Putamen (tissue), 1 donor: ENCODE measurements at regions not wholly inside any gene's neighbourhood (a gene's known extent, or its start where the extent isn't known, plus 50 kb on each side); places are given as distances from the start of the nearest gene placed in this dataset.

ENCODE experiments used
- DNase-seq: peaks from one replicate; pipeline ENCODE4 v3.0.0-alpha.2; 2016; ENCODE audit warnings: low spot score

DNA sequence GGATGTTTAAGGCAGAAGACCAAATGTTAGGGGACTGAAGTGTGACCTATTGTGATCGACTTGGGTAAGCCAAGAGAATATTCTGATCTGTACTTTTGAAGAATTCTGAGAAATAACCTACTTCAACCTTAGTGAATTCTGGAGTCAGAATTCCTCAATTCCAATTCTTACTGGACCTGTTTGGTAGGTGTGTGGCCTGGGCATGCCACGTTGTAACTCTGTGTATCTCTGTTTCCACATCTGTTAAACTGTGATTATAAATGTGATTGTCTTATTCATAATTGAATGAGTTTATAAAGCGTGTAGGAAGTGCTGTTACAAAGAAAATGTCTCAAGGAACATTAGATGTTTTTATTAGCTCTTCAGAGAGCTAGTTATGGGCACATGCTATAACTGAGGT is 64.5 kb downstream of the TUSC1 start:
- DNase-seq: no peak

DNA sequence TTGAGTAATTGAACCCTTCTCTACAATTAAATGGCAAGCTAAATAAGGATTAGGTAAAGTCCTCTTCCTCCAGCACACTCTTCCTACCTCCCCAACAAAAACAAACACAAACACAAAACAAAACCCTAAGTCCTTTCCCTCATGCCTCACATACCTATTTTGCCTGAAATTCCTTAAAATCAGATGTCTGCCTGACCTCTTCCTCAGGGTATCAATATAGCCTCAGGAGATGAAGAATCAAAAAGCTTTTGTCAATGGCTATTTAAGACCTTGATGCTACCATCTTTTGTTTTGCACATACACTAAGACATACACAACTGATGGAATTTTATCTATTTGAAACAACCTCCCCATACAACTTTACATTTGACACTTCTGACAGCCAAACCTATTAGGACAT is 75.1 kb downstream of the TUSC1 start:
- DNase-seq: no peak

GRCh38 chr9:25602400-25603044 is 75.7 kb downstream of the TUSC1 start:
- no peak for DNase-seq

DNA sequence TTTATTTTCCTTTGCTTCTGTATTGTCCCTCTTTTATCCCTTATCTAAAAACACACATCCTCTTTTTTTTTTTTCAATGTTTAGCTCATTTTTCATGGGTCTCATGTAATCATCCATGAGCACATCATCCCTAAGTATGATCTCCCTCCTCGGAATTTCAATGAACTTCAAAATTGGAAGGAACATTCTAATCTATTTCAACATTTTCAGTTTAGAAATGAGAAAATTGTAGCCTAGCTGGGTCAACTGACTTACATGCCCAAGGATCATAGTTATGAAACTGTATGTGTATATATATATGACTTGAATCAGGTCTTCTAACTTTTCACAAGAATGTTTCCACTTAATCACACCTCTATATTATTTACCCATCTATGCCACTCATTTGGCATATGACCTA is 77.7 kb downstream of the TUSC1 start:
- no peak for DNase-seq

DNA sequence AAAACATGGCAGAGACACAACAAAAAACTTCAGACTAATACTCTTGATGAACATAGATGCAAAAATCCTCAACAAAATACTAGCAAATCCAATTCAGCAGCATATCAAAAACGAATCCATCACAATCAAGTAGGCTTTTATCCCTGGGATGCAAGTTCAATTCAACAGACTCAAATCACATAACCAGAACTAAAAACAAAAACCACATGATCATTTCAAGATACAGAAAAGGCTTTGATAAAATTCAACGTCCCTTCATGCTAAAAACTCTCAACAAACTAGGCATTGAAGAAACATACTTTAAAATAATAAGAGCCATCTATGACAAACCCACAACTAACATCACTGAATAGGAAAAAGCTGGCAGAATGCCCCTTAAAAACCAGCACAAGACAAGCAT is 93.6 kb downstream of the TUSC1 start:
- no peak for DNase-seq

- DNase-seq: no peak
Measured at GRCh38 chr9:25573281-25573680, 105.0 kb downstream of the TUSC1 start.

DNA sequence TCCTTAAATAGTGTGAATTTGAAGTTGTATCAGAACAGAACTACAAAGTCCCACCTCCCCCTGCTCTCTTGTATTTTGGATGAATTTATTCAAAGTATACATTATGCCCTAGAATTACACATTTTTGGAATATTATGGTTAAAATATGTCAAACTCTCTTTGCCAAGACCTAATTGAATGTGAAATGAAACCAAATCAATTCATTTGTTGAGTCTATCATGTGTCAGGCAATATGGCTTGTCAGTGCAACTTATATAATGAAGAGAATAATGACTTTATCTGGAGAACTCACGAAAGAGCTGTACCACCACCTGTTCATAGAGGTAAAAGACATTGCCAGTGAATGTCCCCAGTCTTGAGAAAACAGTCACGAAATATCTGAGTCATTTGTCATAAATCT is 106.8 kb downstream of the TUSC1 start:
- DNase-seq: no peak

DNA sequence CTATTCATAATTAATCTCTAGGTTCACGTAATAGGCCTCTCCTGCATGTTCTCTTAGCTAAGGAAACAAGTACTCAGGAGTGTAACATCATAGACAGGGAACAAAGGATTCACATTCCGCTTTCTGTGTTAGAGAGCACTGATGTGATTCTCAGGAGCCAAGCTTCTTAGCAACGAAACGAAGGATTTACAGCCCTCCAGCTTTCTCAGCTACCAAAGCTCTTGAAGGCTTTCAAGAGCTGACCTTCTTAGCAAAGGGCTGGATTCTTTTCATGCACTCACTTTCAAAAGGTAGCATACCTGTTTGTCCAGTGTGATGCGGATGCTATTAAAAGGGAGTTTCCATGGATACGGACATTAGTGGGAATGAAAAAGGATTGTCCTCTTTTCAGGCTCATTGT is 107.4 kb downstream of the TUSC1 start:
- DNase-seq: no peak

GRCh38 chr9:25562101-25562500 is 116.1 kb downstream of the TUSC1 start:
- no peak for DNase-seq

DNA sequence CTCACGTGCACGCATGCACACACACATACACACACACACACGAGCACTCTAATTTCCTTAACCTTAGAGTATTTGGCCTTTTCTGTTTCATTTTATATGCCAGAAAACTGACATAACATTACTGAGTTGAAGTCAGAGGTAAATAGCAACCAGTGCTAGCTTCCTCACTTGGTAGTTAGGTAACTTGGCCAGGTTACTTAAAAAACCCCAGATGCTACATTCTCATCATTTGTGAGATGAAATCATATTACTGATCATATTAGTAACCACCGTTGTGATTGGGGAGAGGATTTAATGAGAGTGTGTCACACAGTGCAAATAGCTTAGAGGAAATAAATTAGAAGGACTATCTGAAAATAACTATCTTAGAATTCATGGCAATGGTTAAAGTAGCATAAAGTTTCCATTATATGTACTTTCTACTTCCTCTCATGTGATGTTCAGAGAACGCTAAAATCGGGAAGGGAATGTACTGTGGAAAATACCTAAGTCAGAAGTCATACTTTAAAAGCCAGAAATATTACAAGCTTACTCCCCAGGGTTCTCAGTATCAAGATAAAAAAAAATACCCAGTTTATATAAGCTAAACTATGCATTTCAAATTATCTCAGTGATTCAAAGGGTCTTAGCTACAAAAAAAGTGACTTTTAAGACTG is 120.5 kb downstream of the TUSC1 start:
- no peak for DNase-seq

DNA sequence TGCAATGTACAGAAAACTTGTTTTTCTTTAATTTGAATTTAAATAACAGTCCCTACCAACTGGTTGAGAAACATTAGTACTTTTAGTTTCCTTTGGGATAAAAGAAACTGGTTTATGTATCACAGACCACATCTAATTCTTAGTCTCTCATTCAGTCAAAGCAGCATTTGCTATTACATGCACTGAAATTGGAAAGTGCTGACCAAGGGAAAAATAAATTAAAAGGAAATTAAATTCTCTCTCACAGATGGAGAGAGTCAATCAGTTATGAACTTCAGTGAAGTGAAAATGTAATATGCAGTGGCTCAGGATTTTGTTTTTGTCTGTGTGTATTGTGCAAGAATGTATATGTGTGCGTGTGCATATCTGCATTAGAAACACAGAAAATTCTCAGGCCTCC is 121.7 kb downstream of the TUSC1 start:
- DNase-seq: no peak

GRCh38 chr9:25548847-25549246 is 129.4 kb downstream of the TUSC1 start:
- no peak for DNase-seq

GRCh38 chr9:25543806-25544205 is 134.4 kb downstream of the TUSC1 start:
- DNase-seq: no peak

DNA sequence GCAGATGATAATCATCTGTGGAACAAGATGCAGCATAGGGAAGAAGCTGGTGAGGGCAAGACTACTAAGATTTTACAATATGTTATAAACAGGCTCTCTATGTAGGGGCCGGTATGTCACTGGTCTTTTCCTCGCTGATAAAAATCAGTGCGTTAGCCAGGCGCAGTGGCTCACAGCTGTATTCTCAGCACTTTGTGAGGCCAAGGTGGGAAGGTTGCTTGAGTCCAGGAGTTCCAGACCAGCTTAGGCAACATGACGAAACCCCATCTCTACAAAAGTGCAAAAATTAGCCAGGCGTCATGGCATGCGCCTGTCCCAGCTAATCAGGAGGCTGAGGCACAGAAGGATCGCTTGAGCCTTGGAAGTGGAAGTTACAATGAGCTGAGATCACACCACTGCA is 135.9 kb downstream of the TUSC1 start:
- DNase-seq: no peak

DNA sequence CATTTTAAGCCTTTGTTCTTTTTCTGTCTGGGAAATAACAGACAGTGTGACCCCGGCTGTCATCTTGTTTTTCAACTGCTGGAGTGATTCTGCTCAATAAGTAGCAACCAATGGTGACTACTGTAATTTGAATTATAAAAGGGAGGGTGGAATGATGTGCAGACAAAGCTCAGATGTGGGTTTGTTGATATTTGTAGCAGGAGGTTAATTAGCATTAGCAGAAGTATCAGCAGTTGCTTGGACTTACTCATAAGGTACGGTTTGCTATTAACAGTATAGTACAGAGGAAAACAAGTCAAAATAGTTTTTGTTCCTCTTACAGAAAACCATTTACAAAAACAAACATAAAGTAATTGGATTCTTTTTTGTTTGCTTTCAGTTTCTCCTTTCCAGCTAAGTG is 140.4 kb downstream of the TUSC1 start:
- DNase-seq: no peak

DNA sequence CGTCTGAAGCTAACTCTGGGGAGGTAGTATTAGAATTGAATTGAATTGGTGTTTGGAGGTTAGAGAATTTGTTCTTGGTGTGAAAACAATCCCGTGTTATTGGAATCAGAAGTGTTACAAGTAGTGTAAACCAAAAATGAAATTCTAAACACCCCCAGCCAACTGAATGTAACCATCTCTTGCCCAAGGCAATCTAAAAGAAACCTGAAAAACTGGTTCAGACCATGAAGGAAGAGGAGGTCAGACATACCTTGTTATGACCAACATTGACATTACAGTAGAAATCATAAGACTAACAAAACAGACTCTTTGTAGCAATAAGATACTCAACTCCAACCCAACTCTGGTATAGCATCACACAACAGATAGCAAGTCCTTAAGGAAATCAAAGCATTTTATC is 159.0 kb downstream of the TUSC1 start:
- DNase-seq: no peak

GRCh38 chr9:25517701-25518100 is 160.5 kb downstream of the TUSC1 start:
- no peak for DNase-seq

GRCh38 chr9:25513509-25514033 is 164.7 kb downstream of the TUSC1 start:
- DNase-seq: no peak

DNA sequence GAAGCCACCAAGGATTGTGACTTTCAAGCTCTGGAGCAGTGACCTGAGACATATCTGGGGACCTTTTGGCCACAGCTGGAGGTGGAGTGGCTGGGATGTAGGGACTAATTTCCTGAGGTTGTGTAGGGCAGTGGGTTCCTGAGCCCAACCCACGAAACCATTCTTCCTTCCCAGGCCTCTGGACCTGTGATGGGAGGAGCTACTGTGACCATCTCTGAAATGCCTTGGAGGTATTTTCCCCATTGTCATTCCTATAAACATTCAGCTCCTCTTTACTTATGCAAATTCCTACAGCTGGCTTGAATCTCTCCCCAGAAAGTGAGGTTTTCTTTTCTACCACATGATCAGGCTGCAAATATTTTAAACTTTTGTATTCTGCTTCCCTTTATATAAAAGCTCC is 172.6 kb downstream of the TUSC1 start:
- DNase-seq: no peak

- DNase-seq: no peak
Measured at GRCh38 chr9:25481372-25481771, 196.9 kb downstream of the TUSC1 start.

GRCh38 chr9:25480696-25481095 is 197.5 kb downstream of the TUSC1 start:
- no peak for DNase-seq

GRCh38 chr9:25472681-25473080 is 205.6 kb downstream of the TUSC1 start:
- no peak for DNase-seq

DNA sequence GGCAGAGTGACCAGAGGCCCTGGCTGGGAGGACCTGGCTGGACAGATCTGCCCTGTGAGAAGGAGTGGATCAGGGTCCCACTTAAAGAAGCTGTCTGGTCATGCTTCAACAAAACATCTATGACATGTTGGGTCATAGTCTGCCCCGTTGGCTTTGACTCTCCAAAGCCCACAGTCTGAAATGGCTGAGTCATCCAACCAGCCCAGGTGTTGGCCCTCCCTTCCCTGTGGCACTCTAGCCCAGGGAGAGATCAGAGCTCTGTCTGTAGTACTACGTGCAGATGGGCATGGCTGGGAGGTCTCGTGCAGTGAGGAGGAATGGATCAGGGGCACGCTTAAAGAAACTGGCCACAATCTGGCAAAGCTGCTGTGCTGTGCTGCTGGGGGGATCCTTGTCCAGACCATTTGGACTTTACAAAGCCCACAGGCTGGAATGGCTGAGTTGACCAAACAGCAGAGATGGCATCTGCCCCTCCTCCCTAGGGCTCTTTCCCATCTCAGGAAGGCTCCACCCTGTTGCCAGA is 206.1 kb downstream of the TUSC1 start:
- DNase-seq: no peak

DNA sequence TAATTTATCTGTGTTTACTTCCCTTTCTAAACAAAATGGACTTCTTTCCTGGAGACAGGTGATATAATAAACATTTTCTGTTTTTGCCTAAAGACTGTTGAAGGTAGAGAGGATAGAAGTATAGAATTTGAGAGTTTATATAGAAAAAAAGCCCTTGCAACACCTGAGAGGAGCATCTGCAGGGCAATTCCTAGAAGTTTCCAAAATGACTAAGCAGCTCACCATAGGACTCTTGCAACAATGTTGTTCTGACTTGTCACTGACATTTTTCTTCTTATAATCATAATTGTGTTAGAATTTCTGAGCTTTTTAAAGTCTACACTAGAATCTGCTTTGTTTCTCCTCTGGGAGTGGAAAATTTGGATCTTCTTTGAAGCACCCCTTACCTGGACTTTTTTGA is 216.8 kb downstream of the TUSC1 start:
- DNase-seq: no peak
